ENCODE measurements at regions not wholly inside any gene's neighbourhood (a gene's known extent, or its start where the extent isn't known, plus 50 kb on each side); places are given as distances from the start of the nearest gene placed in this dataset.

DNA sequence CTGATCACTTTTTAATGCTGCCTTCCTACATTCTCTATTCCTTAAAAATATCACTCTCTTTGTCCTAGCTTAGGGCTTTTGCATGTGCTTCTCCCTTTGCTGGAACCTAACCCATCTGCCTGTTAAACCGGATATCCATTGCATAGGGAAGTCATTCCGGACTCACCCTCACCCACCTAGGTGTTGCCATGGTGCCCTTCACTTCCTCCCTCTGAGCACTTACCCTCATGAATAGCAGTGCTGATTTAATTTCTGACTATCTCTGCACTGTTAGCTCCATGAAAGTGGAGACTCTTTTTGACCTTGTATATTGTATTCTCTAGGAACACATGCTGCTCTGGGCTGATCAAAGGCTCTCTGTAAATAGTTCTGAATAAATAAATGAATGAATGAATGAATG, 401.9 kb downstream of the PCDH20 start:
- DNase-seq: no peak

DNA sequence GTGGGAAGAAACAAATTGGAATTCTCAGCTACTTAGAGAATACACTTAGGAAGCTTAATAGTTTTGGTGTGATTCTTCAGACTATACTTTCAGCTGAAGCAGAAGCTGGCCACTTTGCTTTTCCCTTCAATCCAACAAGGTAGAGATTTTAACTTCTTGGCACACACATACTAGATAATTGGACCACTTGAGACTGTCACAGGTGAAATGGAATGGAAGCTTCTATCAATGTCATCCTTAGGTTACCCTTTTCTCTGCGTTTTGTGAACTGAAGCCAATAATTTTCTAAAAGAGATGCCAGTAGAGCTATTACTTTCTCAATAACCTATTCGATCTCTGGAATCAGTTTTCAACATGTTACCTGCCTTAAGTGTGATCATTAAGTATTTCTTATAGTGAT, 405.3 kb downstream of the PCDH20 start:
- DNase-seq: no peak

GRCh38 chr13:61002686-61003085, 413.0 kb downstream of the PCDH20 start:
- DNase-seq: no peak

DNA sequence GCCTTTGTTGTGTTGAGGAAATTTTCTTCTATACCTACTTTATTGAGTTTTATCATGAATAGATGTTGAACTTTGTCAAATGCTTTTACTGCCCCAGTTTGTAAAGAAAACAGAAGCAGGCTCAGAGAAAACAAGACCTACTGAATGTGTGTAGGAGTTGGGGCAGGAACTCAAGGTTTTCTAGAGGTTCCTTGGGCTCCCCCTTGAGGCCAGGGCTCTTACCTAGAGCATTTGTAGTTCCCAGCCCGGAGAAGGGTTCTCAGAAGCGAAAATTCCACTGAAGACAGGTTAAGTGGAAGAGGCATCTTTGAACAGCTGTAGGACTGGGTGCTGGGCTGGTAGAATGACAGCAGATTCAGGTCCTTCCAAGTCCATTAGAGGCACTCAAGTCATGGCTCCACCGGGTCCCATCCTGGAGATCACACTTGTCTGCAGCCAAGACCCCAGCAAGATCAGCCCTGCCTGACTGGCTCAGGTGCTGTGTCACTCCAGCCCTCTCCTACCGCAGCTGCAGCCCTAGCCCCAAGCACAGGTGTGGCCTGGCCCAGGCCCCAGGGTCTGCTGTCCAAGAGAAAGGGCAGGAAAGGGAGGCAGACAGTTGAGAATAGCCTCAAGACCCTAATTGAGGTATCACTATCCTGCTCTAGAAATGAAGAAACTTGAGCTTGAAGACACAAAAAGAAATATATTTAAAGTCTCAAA, 425.5 kb downstream of the PCDH20 start:
- no peak for DNase-seq

DNA sequence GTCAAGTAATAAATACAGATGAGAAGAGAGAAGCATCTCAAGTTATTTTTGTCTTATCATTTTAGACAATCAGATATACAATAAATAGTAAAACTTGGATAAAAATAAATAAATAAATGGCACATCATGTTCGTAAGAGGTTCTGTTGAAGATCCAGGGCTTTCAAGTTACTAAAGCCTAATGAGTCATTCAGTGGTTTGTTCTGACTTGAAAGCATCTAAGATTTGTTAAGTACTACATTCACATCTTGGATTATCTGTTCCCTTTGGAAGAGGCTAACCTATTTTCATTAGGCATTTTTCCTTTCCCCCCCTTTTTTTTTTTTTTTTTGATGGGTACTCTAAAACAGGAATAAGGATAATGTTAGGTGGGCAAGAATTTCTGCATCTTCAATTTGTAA, 429.3 kb downstream of the PCDH20 start:
- DNase-seq: no peak

DNA sequence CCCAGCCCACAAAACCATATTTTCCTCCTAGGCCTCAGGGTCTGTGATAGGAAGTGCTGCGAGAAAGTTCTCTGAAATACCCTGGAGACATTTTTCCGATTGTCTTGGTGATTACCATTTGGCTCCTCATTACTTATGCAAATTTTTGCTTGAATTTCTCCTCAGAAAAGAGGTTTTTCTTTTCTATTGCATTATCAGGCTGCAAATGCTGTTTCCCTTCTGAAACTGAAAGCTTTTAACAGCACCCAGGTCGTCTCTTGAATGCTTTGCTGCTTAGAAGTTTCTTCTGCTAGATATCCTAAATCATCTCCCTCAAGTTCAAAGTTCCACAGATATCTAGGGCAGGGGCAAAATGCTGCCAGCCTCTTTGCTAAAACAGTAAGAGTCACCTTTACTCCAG, 434.2 kb downstream of the PCDH20 start:
- no peak for DNase-seq

DNA sequence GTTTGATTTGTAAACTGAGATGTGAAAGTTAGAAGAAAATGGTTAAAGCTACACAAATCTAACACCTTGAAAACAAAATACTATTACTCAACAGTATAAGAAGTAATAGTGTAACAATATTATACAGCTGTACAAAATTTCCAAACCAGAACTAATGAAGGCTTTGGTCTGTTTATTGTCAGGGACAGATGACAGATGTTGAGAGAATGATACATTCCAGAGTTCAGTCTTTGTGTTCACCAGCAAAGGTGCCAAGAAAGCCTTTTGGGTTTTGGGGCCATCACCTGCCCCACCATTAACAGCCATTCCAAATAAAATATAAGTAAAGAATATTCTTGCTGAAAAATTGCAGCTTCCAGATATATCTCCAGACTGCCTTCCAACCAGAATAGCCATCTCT, 439.3 kb downstream of the PCDH20 start:
- DNase-seq: no peak

- DNase-seq: no peak
These were observed 441.4 kb downstream of the PCDH20 start for GRCh38 chr13:60974296-60974695.

GRCh38 chr13:60973529-60973928, 442.1 kb downstream of the PCDH20 start:
- DNase-seq: no peak

- no peak for DNase-seq
These were observed 444.9 kb downstream of the PCDH20 start for GRCh38 chr13:60970736-60971135.

DNA sequence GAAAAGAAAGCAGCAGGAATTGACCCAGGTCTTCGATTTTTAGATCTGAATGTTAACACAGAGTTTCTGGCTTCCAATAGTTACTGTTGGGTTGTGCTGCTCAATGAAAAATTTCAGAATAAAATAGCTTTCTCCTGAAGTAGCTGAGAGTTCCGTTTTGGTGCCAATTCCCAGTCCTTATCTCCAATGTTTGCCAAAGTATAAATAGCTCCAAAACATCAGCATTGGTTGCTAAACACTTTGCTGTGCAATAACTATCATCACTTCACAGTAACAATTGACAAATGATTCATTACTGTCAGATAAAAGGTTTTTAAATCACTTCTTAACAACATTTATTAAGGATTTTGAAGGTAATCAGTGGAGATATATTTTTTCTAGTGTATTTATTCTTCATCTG, 446.0 kb downstream of the PCDH20 start:
- DNase-seq: no peak

- DNase-seq: no peak
These were observed 456.2 kb downstream of the PCDH20 start for GRCh38 chr13:60959427-60959826.

- no peak for DNase-seq
These were observed 457.8 kb downstream of the PCDH20 start for GRCh38 chr13:60957816-60958215.

- no peak for DNase-seq
These were observed 470.3 kb downstream of the PCDH20 start for GRCh38 chr13:60945396-60945795.

GRCh38 chr13:60944863-60945262, 470.8 kb downstream of the PCDH20 start:
- DNase-seq: no peak

- no peak for DNase-seq
These were observed 471.6 kb downstream of the PCDH20 start for GRCh38 chr13:60944016-60944415.

DNA sequence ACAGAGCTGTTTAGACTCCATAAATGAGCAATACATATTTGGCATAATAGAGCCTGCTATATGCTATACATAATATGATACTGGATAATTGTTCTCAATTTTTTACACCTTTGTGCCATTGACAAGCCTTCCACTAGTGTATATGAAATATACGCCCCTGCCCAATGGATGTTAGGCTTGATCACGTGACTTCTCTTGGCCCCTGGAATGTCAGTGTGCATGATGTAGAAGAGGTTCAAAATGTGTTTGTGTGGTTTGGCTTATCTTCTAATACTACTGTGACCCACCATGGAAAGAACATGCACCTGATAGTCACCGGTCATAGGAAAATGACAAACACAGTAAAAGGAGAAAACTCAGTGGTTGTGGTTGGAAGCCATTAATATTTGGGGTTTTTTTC, 479.4 kb downstream of the PCDH20 start:
- DNase-seq: no peak

GRCh38 chr13:60933638-60934037, 482.0 kb downstream of the PCDH20 start:
- no peak for DNase-seq

DNA sequence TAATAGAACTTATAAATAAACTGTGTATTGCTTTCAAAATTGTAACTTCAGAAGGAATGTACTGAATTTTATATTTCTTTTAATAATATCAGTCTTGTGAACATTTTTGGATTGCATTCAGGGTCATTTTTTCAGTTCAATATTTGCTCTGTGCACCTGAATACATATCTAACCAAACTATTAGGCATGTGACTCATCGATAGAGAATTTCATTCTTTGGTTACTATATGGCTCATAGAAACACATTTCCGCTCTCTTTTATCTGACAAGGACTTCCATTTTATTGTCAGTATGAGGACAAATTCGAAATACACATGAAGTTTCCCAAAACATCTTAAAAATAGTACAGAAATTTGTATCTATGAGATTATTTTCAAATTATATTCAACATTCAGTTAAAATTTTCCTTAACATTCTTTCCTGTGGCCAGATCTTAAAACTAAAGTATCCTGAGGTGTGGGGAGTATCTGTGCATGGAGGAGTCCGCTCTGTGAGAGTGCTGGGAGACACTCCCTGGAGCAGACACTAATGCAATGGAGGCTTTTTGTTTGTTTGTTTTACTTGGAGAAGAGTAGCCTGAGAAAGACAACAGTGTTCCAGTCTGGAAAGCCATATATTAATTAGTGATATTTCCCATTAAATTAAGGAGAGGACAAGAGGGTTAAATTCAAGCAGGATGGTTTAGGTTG, 483.6 kb downstream of the PCDH20 start:
- no peak for DNase-seq

DNA sequence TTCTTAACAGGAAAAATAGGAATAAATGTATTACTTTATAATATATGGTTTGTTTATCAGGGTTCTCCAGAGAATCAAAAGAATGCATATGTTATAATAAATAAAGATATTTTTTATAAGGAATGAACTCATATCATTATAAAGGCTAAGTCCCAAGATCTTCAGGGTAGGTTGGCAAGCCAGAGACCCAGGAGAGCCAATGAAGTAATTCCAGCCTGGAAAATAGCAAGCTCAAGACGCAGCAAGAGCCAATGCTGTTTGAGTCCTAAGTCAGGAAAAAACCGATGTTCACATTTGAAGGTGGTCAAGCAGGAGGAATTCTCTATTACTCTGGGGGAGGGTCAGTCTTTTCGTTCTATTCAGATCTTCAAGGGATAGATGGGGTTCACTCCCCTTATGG, 490.0 kb downstream of the PCDH20 start:
- DNase-seq: no peak

DNA sequence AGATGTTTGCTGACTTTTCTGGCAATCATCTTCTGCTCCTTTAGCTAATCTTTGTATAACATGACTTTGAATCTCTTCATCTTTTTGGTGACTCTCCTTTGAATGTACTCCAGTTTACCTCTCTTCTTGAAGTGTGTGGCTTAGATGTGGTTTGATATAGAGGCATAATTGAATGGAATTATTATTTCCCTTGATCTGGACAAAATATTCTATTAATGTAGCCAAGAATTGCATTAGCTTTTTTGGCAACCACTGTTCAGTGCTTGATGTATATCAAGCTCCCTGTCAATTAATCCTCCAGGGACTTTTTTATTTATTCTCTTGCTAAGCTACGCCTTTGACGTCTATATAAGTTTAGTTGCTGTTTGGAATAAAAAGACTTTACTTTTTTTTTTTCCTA, 490.8 kb downstream of the PCDH20 start:
- DNase-seq: no peak

- no peak for DNase-seq
These were observed 492.9 kb downstream of the PCDH20 start for GRCh38 chr13:60922576-60923231.

- no peak for DNase-seq
These were observed 496.8 kb downstream of the TDRD3 start for GRCh38 chr13:60893801-60894200.

DNA sequence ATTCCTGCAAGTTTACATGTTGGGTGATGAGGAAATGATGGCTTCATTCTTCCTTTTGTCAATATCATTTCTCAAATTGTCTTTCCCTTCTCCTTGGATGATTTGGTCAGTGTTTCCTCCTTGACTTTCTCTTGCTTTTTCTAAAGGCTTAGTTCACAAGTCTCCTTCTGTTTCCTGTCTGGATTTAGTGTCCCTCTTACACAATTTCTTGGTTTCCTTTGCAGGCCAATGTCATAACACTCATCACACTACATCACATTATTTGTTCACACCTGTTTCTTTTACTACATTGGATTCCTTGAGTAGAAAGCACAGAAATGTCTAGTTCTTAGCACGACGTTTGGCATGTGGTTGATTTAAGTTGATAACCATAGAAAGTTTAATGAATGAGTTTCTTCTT, 490.7 kb downstream of the TDRD3 start:
- no peak for DNase-seq

Measured in activated CD4-positive, alpha-beta T cell treated with anti-CD3 and anti-CD28 coated beads, Interleukin-2, amount 50 U/mL, for 16 hours (primary cell).